ENCODE measurements at regions not wholly inside any gene's neighbourhood (a gene's known extent, or its start where the extent isn't known, plus 50 kb on each side); places are given as distances from the start of the nearest gene placed in this dataset.

DNA sequence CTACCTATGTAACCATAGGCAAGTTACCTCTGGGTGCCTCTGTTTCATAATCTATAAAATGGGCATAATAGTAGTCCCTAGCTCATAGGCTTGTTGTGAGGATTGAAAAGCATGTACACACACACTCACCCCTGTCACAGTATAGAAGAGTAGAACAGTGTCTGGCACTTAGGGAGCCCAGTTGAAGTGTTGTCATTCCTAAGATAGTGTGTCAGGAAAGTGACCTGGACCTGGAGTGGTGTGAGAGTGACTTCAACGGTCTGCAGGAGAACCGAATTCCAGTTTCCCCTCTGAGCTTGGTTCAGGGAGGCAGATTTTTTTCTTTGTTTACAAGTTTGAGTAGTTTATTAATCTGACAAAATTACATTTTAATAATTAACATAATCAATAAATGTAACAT is 229.9 kb upstream of the MAP3K7 start:
- Histone ChIP-seq H3K27ac (ENCODE audit: low read depth, low read length) (no peak overlapping the region), H2BK15ac (ENCODE audit: low read length) (no peak overlapping the region), H2AFZ (ENCODE audit: low read length) (no peak overlapping the region), H4K5ac (ENCODE audit: insufficient read length, low read depth, low read length) (no peak overlapping the region), H4K20me1 (replicated peaks in 1 of 2; ENCODE audit: control insufficient read depth in 1 of 2, insufficient read depth in 2 of 2, low read length in 2 of 2) (no peaks in the 10 kb centered on the region), H3K9ac (replicated peaks in 1 of 4; ENCODE audit: extremely low read depth in 1 of 4, low read depth in 3 of 4, low read length in 3 of 4) (no peak overlapping the region), H2BK5ac (ENCODE audit: low read depth, low read length) (no peak overlapping the region), H2AK5ac (ENCODE audit: low read depth, low read length) (no peak overlapping the region), H3K23me2 (ENCODE audit: low read depth, low read length) (no peaks in the 10 kb centered on the region), H4K8ac (ENCODE audit: extremely low read depth, insufficient read depth, low read length) (no peak overlapping the region), H2BK20ac (ENCODE audit: low read length) (no peak overlapping the region), H3K79me1 (ENCODE audit: low read depth, low read length) (no peaks in the 10 kb centered on the region), H3K18ac (ENCODE audit: extremely low read depth, low read length) (no peak overlapping the region), H3K36me3 (ENCODE audit: control insufficient read depth in 2 of 4, insufficient read depth in 4 of 4, low read length in 3 of 4) (no peaks in the 10 kb centered on the region), H3K4ac (replicated peaks; ENCODE audit: insufficient read length, low read depth, low read length) (no peak overlapping the region), H4K91ac (replicated peaks; ENCODE audit: insufficient read length, low read length) (no peak overlapping the region), H3K4me3 (ENCODE audit: extremely low read depth in 1 of 4, insufficient read depth in 2 of 4, low read depth in 3 of 4, low read length in 4 of 4) (no peak overlapping the region), H2BK12ac (ENCODE audit: low read depth, low read length) (no peak overlapping the region), H3K56ac (replicated peaks; ENCODE audit: insufficient read length, low read depth, low read length) (no peak overlapping the region), H3K4me1 (replicated peaks in 1 of 4; ENCODE audit: control insufficient read depth in 3 of 4, insufficient read depth in 4 of 4, low read length in 3 of 4) (no peaks in the 10 kb centered on the region), H3K4me2 (ENCODE audit: insufficient read depth in 1 of 2, low read depth in 2 of 2, low read length in 2 of 2) (no peak overlapping the region), H2BK120ac (replicated peaks; ENCODE audit: low read depth, low read length) (no peak overlapping the region), H3K27me3 (replicated peaks in 1 of 4; ENCODE audit: control insufficient read depth in 3 of 4, extremely low read depth in 1 of 4, insufficient read depth in 3 of 4, low read length in 3 of 4) (no peaks in the 10 kb centered on the region), H3K14ac (ENCODE audit: insufficient read length) (no peak overlapping the region), H3K9me3 (ENCODE audit: insufficient read depth in 2 of 2, low read depth in 1 of 2, low read length in 1 of 2) (no peaks in the 10 kb centered on the region), H3K23ac (ENCODE audit: insufficient read length) (no peak overlapping the region), H3K79me2 (ENCODE audit: control insufficient read depth in 1 of 2, insufficient read depth in 2 of 2, low read length in 2 of 2) (no peaks in the 10 kb centered on the region)
- FAIRE-seq, result no peak
- WGBS, 2 experiments (ENCODE audit: extremely low coverage in 1 of 2, insufficient coverage in 1 of 2, insufficient read length in 1 of 2, insufficient replicate concordance in 2 of 2, low coverage in 1 of 2, low lambda C conversion rate in 2 of 2, missing lambda C conversion rate in 1 of 2), result 90% methylated on average over 2 of the region's 2 CpGs; no CpG with 5 or more reads in 1 of the 2 experiments
- TF ChIP-seq CBX8 (IDR thresholded peaks at IDR 0.05; ENCODE audit: borderline replicate concordance, low read depth, low read length), result no peak
- no peak for DNase-seq (ENCODE audit: low read depth in 1 of 2, low spot score in 2 of 2)
- ChIA-PET CTCF (ENCODE audit: partially characterized antibody) (interaction anchor here (0.6 kb wide), 1 partner anchor 202 kb away, joined by 3 read pairs; no protein-coding TSS in a partner anchor), POLR2A (ENCODE audit: partially characterized antibody) (no interaction called here)

Measured in H1 (cell line).